HG03280 (cell line): ENCODE measurements at regions not wholly inside any gene's neighbourhood (a gene's known extent, or its start where the extent isn't known, plus 50 kb on each side); places are given as distances from the start of the nearest gene placed in this dataset.

Experiments
- ATAC-seq: cut with Tn5 transposase; IDR thresholded peaks from one replicate; pipeline ENCODE4 v1.9.1; 2021; ENCODE audit warnings: mild to moderate bottlenecking, moderate library complexity; ENCODE audit not compliant: unreplicated experiment

- no peak for ATAC-seq
Observed at GRCh38 chr17:33511670-33512069, 218.6 kb upstream of the ASIC2 start.

GRCh38 chr17:33512113-33512512, 219.0 kb upstream of the ASIC2 start:
- ATAC-seq: no peak

- ATAC-seq: no peak
Observed at GRCh38 chr17:33513769-33514168, 220.7 kb upstream of the ASIC2 start.

GRCh38 chr17:33514369-33514768, 221.3 kb upstream of the ASIC2 start:
- ATAC-seq: no peak

GRCh38 chr17:33515974-33516373, 222.9 kb upstream of the ASIC2 start:
- no peak for ATAC-seq

GRCh38 chr17:33516645-33517044, 223.6 kb upstream of the ASIC2 start:
- ATAC-seq: no peak

GRCh38 chr17:33517746-33518145, 224.7 kb upstream of the ASIC2 start:
- ATAC-seq: no peak

GRCh38 chr17:33519692-33520091, 226.6 kb upstream of the ASIC2 start:
- no peak for ATAC-seq

GRCh38 chr17:33520426-33521330, 227.6 kb upstream of the ASIC2 start:
- ATAC-seq: no peak

- ATAC-seq: no peak
Observed at GRCh38 chr17:33521784-33522183, 228.7 kb upstream of the ASIC2 start.

GRCh38 chr17:33522623-33523022, 229.5 kb upstream of the ASIC2 start:
- no peak for ATAC-seq

- no peak for ATAC-seq
Observed at GRCh38 chr17:33523577-33523981, 230.5 kb upstream of the ASIC2 start.

- no peak for ATAC-seq
Observed at GRCh38 chr17:33525186-33525585, 232.1 kb upstream of the ASIC2 start.

- ATAC-seq: no peak
Observed at GRCh38 chr17:33526717-33527116, 233.6 kb upstream of the ASIC2 start.

- no peak for ATAC-seq
Observed at GRCh38 chr17:33527290-33527689, 234.2 kb upstream of the ASIC2 start.

GRCh38 chr17:33528846-33529245, 235.8 kb upstream of the ASIC2 start:
- ATAC-seq: no peak

- no peak for ATAC-seq
Observed at GRCh38 chr17:33529816-33530215, 236.7 kb upstream of the ASIC2 start.

- no peak for ATAC-seq
Observed at GRCh38 chr17:33531311-33531710, 238.2 kb upstream of the ASIC2 start.

GRCh38 chr17:33534087-33534486, 241.0 kb upstream of the ASIC2 start:
- no peak for ATAC-seq

GRCh38 chr17:33545124-33545523, 252.0 kb upstream of the ASIC2 start:
- ATAC-seq: no peak

- no peak for ATAC-seq
Observed at GRCh38 chr17:33550261-33550660, 257.2 kb upstream of the ASIC2 start.

GRCh38 chr17:33551075-33551474, 258.0 kb upstream of the ASIC2 start:
- no peak for ATAC-seq

- ATAC-seq: no peak
Observed at GRCh38 chr17:33551911-33552310, 258.8 kb upstream of the ASIC2 start.
